ENCODE measurements at regions not wholly inside any gene's neighbourhood (a gene's known extent, or its start where the extent isn't known, plus 50 kb on each side); places are given as distances from the start of the nearest gene placed in this dataset.
A peak's percentile ranks its signal among the peaks of the same experiment; 100 is the strongest.

DNA sequence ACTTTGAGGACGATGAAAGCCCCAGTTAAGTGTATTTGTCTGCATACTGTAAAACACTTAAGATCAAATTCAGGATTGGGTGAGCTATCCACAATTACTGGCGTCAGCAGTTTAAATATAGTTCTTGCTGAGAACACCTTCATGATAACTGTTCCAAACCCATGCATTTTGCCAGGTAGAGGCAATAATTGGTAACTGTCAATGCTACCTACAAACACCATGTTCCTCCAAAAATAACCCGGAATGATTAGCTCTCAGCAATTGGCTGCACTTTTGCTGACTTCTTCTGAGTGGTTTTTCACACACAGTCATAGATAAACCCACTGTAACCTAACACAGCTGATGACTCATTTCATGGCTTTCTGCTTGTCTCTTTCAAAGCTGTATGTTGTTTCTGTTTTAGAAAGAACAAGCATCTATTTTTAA, 1358.6 kb upstream of the GJE1 start:
- H3K9me3 ChIP-seq (ENCODE audit: control insufficient read depth, low read depth, low read length), result peaks cover 3% of the 10 kb centered on the region
- no peaks in the 10 kb centered on the region for H3K27me3 ChIP-seq (ENCODE audit: control insufficient read depth, insufficient read depth, low read length)
- no CpG with 5 or more reads among the region's 3 CpGs for WGBS (ENCODE audit: insufficient coverage, low lambda C conversion rate)
- peaks cover 10% of the 10 kb centered on the region for H3K4me1 ChIP-seq (ENCODE audit: control insufficient read depth, insufficient read depth, low read length)
- no peaks in the 10 kb centered on the region for H3K36me3 ChIP-seq (ENCODE audit: control insufficient read depth, insufficient read depth, low read length)
- peak overlapping the region; percentile 76 for H3K27ac ChIP-seq (ENCODE audit: low read length)
- peak; percentile 28 to 67 for DNase-seq
- H3K4me3 ChIP-seq (ENCODE audit: low read length), result no peak overlapping the region

DNA sequence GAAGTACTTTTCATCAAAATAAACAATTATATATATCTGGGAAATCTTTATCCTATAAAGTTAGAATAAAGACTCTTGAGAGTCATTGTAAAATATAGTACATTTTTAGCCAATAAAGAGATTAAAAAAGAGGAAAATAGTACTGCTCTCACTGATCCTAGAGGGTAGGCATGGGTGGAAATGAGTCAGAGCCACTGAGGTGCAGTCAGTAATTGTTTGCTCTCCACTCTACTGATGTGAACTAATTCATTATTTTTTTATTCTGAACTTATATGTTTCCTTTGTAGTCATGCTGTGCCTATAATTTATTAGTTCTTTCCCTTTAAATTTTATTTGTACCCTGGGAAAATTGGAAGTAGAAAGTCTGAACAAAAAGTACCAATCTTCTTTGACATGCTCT, 1359.4 kb upstream of the GJE1 start:
- peaks cover 5% of the 10 kb centered on the region for H3K9me3 ChIP-seq (ENCODE audit: control insufficient read depth, low read depth, low read length)
- H3K4me3 ChIP-seq (ENCODE audit: low read length), result no peak overlapping the region
- no peaks in the 10 kb centered on the region for H3K27me3 ChIP-seq (ENCODE audit: control insufficient read depth, insufficient read depth, low read length)
- no peak overlapping the region for H3K27ac ChIP-seq (ENCODE audit: low read length)
- DNase-seq, result no peak
- H3K4me1 ChIP-seq (ENCODE audit: control insufficient read depth, insufficient read depth, low read length), result peaks cover 10% of the 10 kb centered on the region
- H3K36me3 ChIP-seq (ENCODE audit: control insufficient read depth, insufficient read depth, low read length), result no peaks in the 10 kb centered on the region

DNA sequence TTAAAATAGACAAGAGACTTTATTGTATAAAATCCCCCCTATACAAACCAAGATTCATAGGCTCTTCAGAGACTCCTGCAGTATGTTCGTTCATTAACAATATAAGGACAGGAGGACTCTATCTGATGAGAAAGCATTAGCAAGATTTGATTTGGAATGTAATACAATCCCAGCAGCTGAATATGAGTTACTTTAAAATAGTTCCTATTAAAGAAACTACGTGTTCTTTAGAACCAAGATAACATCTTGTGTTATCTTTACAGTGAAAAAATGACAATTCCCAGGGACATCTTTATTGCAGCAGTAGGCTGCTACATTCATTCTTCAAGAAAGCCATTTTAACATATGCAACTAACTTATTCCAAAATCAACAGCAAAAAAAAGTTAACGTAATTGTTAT, 1360.1 kb upstream of the GJE1 start:
- no peaks in the 10 kb centered on the region for H3K27me3 ChIP-seq (ENCODE audit: control insufficient read depth, insufficient read depth, low read length)
- H3K4me1 ChIP-seq (ENCODE audit: control insufficient read depth, insufficient read depth, low read length), result peaks cover 10% of the 10 kb centered on the region
- no peak overlapping the region for H3K4me3 ChIP-seq (ENCODE audit: low read length)
- H3K36me3 ChIP-seq (ENCODE audit: control insufficient read depth, insufficient read depth, low read length), result no peaks in the 10 kb centered on the region
- no peak overlapping the region for H3K27ac ChIP-seq (ENCODE audit: low read length)
- 40% methylated on average over 1 of the region's 3 CpGs for WGBS (ENCODE audit: insufficient coverage, low lambda C conversion rate)
- no peak for DNase-seq
- peaks cover 7% of the 10 kb centered on the region for H3K9me3 ChIP-seq (ENCODE audit: control insufficient read depth, low read depth, low read length)

DNA sequence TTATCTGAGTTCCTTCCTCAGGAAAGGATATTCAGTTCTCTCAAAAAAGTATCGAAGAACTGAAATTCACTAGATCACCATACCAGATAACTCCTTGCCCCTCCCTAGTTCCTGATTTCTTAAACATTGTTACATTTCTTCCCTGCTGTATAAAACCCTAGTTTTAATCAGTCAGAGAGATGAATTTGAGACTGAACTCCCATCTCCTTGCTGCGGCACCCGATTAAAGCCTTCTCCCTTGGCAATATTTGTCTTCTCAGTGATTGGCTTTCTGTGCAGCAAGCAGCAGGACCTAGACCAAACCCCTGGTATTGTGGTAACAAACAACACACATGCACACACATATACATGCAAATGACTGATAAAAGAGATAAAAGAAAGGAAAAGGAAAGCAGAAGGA, 1364.6 kb upstream of the GJE1 start:
- Histone ChIP-seq H3K27ac (ENCODE audit: low read length) (no peak overlapping the region), H3K36me3 (ENCODE audit: control insufficient read depth, insufficient read depth, low read length) (no peaks in the 10 kb centered on the region), H3K4me3 (ENCODE audit: low read length) (no peak overlapping the region), H3K9me3 (ENCODE audit: control insufficient read depth, low read depth, low read length) (peaks cover 7% of the 10 kb centered on the region), H3K27me3 (ENCODE audit: control insufficient read depth, insufficient read depth, low read length) (no peaks in the 10 kb centered on the region), H3K4me1 (ENCODE audit: control insufficient read depth, insufficient read depth, low read length) (no peaks in the 10 kb centered on the region)
- DNase-seq, result no peak
- 71% methylated on average over 1 of the region's 3 CpGs for WGBS (ENCODE audit: insufficient coverage, low lambda C conversion rate)

DNA sequence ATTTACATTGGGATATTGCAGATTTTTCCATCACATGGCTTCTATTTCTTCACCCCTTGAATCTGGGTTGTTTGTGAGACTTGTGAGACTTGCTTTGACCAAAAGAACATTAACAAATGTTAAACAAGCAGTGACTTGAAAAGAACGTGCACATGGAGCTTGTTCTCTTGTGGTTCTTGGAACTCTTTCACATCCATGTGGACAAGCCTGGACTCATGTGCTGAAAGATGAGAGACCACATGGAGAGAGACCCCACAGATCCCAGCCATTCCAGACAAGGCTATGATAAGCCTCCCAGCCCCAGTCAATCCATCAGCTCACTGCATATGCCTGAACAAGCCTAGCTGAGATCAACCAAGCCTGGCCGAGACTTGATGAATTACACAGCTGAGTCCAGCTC, 1365.7 kb upstream of the GJE1 start:
- H3K4me1 ChIP-seq (ENCODE audit: control insufficient read depth, insufficient read depth, low read length), result no peaks in the 10 kb centered on the region
- H3K27ac ChIP-seq (ENCODE audit: low read length), result no peak overlapping the region
- no CpG with 5 or more reads among the region's 2 CpGs for WGBS (ENCODE audit: insufficient coverage, low lambda C conversion rate)
- no peaks in the 10 kb centered on the region for H3K36me3 ChIP-seq (ENCODE audit: control insufficient read depth, insufficient read depth, low read length)
- DNase-seq, result no peak
- H3K4me3 ChIP-seq (ENCODE audit: low read length), result no peak overlapping the region
- no peaks in the 10 kb centered on the region for H3K27me3 ChIP-seq (ENCODE audit: control insufficient read depth, insufficient read depth, low read length)
- peaks cover 7% of the 10 kb centered on the region for H3K9me3 ChIP-seq (ENCODE audit: control insufficient read depth, low read depth, low read length)

DNA sequence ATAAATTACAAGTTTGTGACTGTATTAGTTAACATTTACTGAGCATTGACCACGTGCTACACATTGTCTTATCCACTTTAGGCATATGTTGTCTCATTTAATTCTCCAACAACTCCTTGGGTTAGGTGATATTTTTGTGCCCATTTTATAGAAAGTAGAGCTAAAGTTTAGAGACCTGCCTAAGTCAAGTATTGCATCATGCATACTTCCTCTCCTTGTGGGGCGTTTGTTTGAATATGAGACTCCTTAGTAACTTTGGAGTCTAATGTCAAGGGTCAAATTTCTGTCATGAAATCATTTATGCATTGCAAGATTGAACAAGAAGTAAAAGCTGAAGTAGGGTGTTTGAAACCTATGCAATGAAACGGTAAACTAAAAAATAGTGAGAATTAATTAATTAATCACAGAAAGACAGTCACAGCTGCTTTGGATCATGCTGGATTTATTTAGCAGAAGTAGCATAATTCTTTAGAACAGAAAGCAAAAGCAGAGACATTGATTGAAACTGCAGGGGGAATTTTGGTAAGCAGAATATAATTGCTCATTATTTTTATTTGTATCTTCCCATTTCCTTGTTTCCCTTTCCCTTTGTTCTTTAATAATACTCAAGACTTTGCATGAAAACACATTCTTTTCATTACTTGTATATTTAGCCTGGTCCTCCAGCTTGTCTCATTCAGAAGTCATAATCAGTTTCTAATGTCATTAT, 1374.4 kb upstream of the GJE1 start:
- no peaks in the 10 kb centered on the region for H3K4me1 ChIP-seq (ENCODE audit: control insufficient read depth, insufficient read depth, low read length)
- no peaks in the 10 kb centered on the region for H3K36me3 ChIP-seq (ENCODE audit: control insufficient read depth, insufficient read depth, low read length)
- no peak overlapping the region for H3K4me3 ChIP-seq (ENCODE audit: low read length)
- WGBS (ENCODE audit: insufficient coverage, low lambda C conversion rate), result 83% methylated on average over 1 of the region's 3 CpGs
- no peaks in the 10 kb centered on the region for H3K27me3 ChIP-seq (ENCODE audit: control insufficient read depth, insufficient read depth, low read length)
- DNase-seq, result no peak
- H3K27ac ChIP-seq (ENCODE audit: low read length), result no peak overlapping the region
- peaks cover 4% of the 10 kb centered on the region for H3K9me3 ChIP-seq (ENCODE audit: control insufficient read depth, low read depth, low read length)

DNA sequence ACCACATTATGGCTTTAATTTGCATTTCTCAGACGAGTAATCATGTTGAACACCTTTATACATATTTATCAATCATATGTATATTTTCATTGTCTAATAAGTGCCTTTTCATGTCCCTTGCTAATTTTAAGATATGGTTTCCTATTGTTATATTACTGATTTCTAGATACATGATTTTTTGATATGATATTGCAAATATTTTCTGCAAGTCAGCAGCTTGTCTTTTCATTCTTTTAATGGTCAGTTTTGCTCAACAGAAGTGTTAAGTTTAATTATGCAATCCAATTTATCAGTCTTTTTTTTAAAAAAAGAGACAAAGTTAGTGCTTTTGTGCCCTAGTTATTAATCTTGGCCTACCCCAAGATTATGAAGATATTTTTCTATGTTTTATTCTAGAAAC, 1377.8 kb upstream of the CITED2 start:
- Histone ChIP-seq H3K27me3 (ENCODE audit: control insufficient read depth, insufficient read depth, low read length) (no peaks in the 10 kb centered on the region), H3K4me1 (ENCODE audit: control insufficient read depth, insufficient read depth, low read length) (no peaks in the 10 kb centered on the region), H3K27ac (ENCODE audit: low read length) (no peak overlapping the region), H3K36me3 (ENCODE audit: control insufficient read depth, insufficient read depth, low read length) (no peaks in the 10 kb centered on the region), H3K4me3 (ENCODE audit: low read length) (no peak overlapping the region), H3K9me3 (ENCODE audit: control insufficient read depth, low read depth, low read length) (peaks cover 4% of the 10 kb centered on the region)
- DNase-seq, result no peak
- 100% methylated on average over 1 of the region's 1 CpG for WGBS (ENCODE audit: insufficient coverage, low lambda C conversion rate)

DNA sequence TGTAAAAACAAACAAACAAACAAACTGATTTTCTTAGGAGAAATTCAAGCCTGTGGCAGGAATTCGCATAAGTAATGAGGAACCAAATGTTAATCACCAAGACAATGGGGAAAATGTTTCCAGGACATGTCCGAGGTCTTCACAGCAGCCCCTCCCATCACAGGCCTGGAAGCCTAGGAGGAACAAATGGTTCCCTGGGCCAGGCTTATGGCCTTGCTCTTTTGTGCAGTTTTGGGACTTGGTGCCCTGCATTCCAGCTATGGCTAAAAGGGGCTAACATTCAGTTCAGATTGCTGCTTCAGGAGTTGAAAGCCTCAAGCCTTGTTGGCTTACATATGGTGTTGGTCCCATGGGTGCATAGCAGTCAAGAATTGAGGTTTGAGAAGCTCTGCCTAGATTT, 1372.7 kb upstream of the CITED2 start:
- Histone ChIP-seq H3K36me3 (ENCODE audit: control insufficient read depth, insufficient read depth, low read length) (no peaks in the 10 kb centered on the region), H3K4me3 (ENCODE audit: low read length) (no peak overlapping the region), H3K27ac (ENCODE audit: low read length) (no peak overlapping the region), H3K4me1 (ENCODE audit: control insufficient read depth, insufficient read depth, low read length) (no peaks in the 10 kb centered on the region), H3K27me3 (ENCODE audit: control insufficient read depth, insufficient read depth, low read length) (no peaks in the 10 kb centered on the region), H3K9me3 (ENCODE audit: control insufficient read depth, low read depth, low read length) (peaks cover 6% of the 10 kb centered on the region)
- no CpG with 5 or more reads among the region's 2 CpGs for WGBS (ENCODE audit: insufficient coverage, low lambda C conversion rate)
- DNase-seq, result no peak

DNA sequence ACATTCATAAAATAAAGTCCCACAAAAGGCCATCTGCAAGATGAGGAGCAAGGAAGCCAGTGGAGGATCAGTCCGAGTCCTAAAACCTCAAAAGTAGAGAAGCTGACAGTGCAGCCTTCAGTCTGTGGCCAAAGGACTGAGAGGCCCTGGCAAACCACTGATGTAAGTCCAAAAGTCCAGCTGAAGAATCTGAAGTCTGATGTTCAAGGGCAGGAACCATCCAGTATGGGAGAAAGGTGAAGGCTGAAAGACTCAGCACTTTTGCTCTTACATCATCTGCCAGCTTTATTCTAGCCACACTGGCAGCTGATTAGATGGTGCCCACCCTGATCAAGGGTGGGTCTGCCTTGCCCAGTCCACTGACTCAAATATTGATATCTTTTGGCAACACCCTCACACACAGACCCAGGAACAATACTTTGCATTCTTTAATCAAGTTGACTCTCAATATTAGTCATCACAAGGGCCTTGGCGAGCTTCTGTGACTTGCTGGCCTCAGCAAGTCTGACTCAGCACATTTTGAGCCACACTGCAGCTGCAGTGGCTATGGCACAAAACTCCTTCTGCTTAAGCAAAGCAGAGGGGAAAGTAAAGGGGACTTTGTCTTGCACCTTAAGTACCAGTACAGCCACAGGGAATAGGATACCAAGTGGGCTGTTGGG, 1370.3 kb upstream of the CITED2 start:
- DNase-seq, result no peak
- Histone ChIP-seq H3K27ac (ENCODE audit: low read length) (no peak overlapping the region), H3K4me1 (ENCODE audit: control insufficient read depth, insufficient read depth, low read length) (no peaks in the 10 kb centered on the region), H3K9me3 (ENCODE audit: control insufficient read depth, low read depth, low read length) (peaks cover 3% of the 10 kb centered on the region), H3K27me3 (ENCODE audit: control insufficient read depth, insufficient read depth, low read length) (no peaks in the 10 kb centered on the region), H3K4me3 (ENCODE audit: low read length) (no peak overlapping the region), H3K36me3 (ENCODE audit: control insufficient read depth, insufficient read depth, low read length) (no peaks in the 10 kb centered on the region)
- WGBS (ENCODE audit: insufficient coverage, low lambda C conversion rate), result no CpG with 5 or more reads among the region's 2 CpGs

DNA sequence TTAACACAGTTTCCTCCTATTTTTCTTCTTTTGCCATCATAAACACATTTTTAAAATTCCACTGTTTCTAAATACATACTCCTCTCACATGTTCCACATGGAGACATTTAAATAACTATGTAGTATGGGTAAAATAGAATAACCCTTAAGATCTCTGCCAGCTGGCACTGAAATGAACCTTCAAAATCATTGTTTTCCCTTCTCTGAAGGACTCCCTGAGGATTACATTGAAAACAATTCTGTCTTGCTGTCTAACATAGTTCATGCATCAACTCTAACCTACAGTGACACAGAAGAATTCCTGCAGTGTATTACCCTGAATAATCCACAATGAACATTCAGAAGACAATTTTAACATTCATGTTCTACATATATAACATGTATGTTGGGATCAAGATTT, 1361.8 kb upstream of the CITED2 start:
- H3K4me1 ChIP-seq (ENCODE audit: control insufficient read depth, insufficient read depth, low read length), result no peaks in the 10 kb centered on the region
- no peak for DNase-seq
- H3K4me3 ChIP-seq (ENCODE audit: low read length), result no peak overlapping the region
- no peaks in the 10 kb centered on the region for H3K9me3 ChIP-seq (ENCODE audit: control insufficient read depth, low read depth, low read length)
- H3K27me3 ChIP-seq (ENCODE audit: control insufficient read depth, insufficient read depth, low read length), result no peaks in the 10 kb centered on the region
- no peak overlapping the region for H3K27ac ChIP-seq (ENCODE audit: low read length)
- no peaks in the 10 kb centered on the region for H3K36me3 ChIP-seq (ENCODE audit: control insufficient read depth, insufficient read depth, low read length)

DNA sequence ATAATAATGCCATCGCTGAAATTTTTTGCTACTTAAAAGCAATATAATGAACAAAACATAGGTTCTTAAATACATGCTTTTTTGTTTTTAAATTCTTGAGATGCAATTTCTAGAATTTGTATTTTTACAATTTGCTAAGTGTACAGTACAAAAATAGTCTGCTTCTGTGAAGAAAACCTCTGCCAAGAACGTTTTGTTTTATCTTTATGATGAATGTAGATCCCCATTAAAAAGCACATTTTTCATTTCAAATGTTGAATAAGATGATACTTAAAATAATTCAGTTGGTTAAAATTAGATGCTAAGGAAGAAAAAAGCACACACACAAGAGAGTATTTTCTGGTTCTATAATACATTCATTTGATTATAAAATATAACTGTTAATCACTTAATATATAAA, 1358.5 kb upstream of the CITED2 start:
- no peak for DNase-seq
- H3K4me1 ChIP-seq (ENCODE audit: control insufficient read depth, insufficient read depth, low read length), result no peaks in the 10 kb centered on the region
- WGBS (ENCODE audit: insufficient coverage, low lambda C conversion rate), result 82% methylated on average over 2 of the region's 2 CpGs

More for the DNA sequence above, 1358.5 kb upstream of the CITED2 start:
- no peaks in the 10 kb centered on the region for H3K36me3 ChIP-seq (ENCODE audit: control insufficient read depth, insufficient read depth, low read length)
- H3K27ac ChIP-seq (ENCODE audit: low read length), result no peak overlapping the region
- no peak overlapping the region for H3K4me3 ChIP-seq (ENCODE audit: low read length)
- H3K9me3 ChIP-seq (ENCODE audit: control insufficient read depth, low read depth, low read length), result no peaks in the 10 kb centered on the region
- no peaks in the 10 kb centered on the region for H3K27me3 ChIP-seq (ENCODE audit: control insufficient read depth, insufficient read depth, low read length)

Measured in large intestine (tissue), 3 donors.